ENCODE measurements at regions not wholly inside any gene's neighbourhood (a gene's known extent, or its start where the extent isn't known, plus 50 kb on each side); places are given as distances from the start of the nearest gene placed in this dataset.
"Not testable (repeated sequence)": the region's sequence is repeated elsewhere in the genome, so short reads cannot be mapped to it uniquely, and the experiment has no call there.

DNA sequence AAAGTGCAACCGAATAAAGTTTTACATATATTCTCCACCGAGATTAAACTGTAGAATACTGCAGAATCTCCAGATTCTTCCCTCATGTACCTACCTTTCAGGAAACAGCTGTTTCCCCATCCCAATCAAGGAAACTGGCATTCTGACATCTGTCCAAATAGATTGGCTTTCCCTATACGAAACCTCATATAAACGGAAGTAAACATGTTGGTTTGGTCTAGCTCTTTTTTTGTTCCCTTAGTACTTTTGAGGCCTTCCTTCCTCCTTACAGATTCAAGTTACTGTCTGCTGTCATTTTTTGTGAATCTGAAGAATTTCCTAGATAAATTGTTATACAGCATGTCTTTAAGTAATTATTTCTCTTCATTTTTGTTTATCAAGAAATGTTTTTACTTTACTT, 554.6 kb downstream of the RPIA start:
- TF ChIP-seq, protein P1, sequence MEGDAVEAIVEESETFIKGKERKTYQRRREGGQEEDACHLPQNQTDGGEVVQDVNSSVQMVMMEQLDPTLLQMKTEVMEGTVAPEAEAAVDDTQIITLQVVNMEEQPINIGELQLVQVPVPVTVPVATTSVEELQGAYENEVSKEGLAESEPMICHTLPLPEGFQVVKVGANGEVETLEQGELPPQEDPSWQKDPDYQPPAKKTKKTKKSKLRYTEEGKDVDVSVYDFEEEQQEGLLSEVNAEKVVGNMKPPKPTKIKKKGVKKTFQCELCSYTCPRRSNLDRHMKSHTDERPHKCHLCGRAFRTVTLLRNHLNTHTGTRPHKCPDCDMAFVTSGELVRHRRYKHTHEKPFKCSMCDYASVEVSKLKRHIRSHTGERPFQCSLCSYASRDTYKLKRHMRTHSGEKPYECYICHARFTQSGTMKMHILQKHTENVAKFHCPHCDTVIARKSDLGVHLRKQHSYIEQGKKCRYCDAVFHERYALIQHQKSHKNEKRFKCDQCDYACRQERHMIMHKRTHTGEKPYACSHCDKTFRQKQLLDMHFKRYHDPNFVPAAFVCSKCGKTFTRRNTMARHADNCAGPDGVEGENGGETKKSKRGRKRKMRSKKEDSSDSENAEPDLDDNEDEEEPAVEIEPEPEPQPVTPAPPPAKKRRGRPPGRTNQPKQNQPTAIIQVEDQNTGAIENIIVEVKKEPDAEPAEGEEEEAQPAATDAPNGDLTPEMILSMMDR (IDR thresholded peaks at IDR 0.05; ENCODE audit: insufficient read depth, low read length) = not testable (repeated sequence)
- TF ChIP-seq POLR2AphosphoS5 (IDR thresholded peaks at IDR 0.05; ENCODE audit: low read depth) = not testable (repeated sequence)
- TF ChIP-seq, protein P2, sequence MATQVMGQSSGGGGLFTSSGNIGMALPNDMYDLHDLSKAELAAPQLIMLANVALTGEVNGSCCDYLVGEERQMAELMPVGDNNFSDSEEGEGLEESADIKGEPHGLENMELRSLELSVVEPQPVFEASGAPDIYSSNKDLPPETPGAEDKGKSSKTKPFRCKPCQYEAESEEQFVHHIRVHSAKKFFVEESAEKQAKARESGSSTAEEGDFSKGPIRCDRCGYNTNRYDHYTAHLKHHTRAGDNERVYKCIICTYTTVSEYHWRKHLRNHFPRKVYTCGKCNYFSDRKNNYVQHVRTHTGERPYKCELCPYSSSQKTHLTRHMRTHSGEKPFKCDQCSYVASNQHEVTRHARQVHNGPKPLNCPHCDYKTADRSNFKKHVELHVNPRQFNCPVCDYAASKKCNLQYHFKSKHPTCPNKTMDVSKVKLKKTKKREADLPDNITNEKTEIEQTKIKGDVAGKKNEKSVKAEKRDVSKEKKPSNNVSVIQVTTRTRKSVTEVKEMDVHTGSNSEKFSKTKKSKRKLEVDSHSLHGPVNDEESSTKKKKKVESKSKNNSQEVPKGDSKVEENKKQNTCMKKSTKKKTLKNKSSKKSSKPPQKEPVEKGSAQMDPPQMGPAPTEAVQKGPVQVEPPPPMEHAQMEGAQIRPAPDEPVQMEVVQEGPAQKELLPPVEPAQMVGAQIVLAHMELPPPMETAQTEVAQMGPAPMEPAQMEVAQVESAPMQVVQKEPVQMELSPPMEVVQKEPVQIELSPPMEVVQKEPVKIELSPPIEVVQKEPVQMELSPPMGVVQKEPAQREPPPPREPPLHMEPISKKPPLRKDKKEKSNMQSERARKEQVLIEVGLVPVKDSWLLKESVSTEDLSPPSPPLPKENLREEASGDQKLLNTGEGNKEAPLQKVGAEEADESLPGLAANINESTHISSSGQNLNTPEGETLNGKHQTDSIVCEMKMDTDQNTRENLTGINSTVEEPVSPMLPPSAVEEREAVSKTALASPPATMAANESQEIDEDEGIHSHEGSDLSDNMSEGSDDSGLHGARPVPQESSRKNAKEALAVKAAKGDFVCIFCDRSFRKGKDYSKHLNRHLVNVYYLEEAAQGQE (IDR thresholded peaks at IDR 0.05; ENCODE audit: insufficient replicate concordance, low read depth) = not testable (repeated sequence)

Data from HL-60 (cell line).